ENCODE measurements at regions not wholly inside any gene's neighbourhood (a gene's known extent, or its start where the extent isn't known, plus 50 kb on each side); places are given as distances from the start of the nearest gene placed in this dataset.

- TF ChIP-seq HDAC6 (IDR thresholded peaks at IDR 0.05; ENCODE audit: unreplicated experiment) (no peak), CTCF (IDR thresholded peaks at IDR 0.05 in 2 of 3, conservative IDR thresholded peaks at IDR 0.05 in 1 of 3; ENCODE audit: control insufficient read depth in 2 of 3, extremely low read depth in 1 of 3, insufficient read depth in 1 of 3, low read depth in 3 of 3, low read length in 3 of 3) (no peak), SMAD1 (IDR thresholded peaks at IDR 0.05; ENCODE audit: low read depth, partially characterized antibody) (no peak), ZNF274 (IDR thresholded peaks at IDR 0.05; ENCODE audit: insufficient read depth, insufficient read length) (no peak), BHLHE40 (IDR thresholded peaks at IDR 0.05; ENCODE audit: borderline replicate concordance in 1 of 2, low read depth in 2 of 2, low read length in 1 of 2) (no peak), EED (IDR thresholded peaks at IDR 0.05; ENCODE audit: low read depth) (no peak), STAT3 (IDR thresholded peaks at IDR 0.05; ENCODE audit: low read depth, low read length) (no peak), POLR2AphosphoS2 (IDR thresholded peaks at IDR 0.05; ENCODE audit: low read depth, low read length) (no peak)
Measured at GRCh38 chr4:126548890-126549289, 1083.9 kb upstream of the INTU start.
